ENCODE measurements at regions not wholly inside any gene's neighbourhood (a gene's known extent, or its start where the extent isn't known, plus 50 kb on each side); places are given as distances from the start of the nearest gene placed in this dataset.

GRCh38 chr1:182122256-182122912, 60.9 kb upstream of the ZNF648 start:
- no peak for DNase-seq (ENCODE audit: low read depth)

GRCh38 chr1:182121787-182122186, 60.3 kb upstream of the ZNF648 start:
- DNase-seq (ENCODE audit: low read depth), result no peak

GRCh38 chr1:182120411-182121258, 59.1 kb upstream of the ZNF648 start:
- no peak for DNase-seq (ENCODE audit: low read depth)

- DNase-seq (ENCODE audit: low read depth), result no peak
Measured at GRCh38 chr1:182119631-182120030, 58.1 kb upstream of the ZNF648 start.

- no peak for DNase-seq (ENCODE audit: low read depth)
Measured at GRCh38 chr1:182118851-182119250, 57.3 kb upstream of the ZNF648 start.

GRCh38 chr1:182114627-182115023, 53.1 kb upstream of the ZNF648 start:
- no peak for DNase-seq (ENCODE audit: low read depth)

- no peak for DNase-seq (ENCODE audit: low read depth)
Measured at GRCh38 chr1:182113879-182114626, 52.5 kb upstream of the ZNF648 start.

- no peak for DNase-seq (ENCODE audit: low read depth)
Measured at GRCh38 chr1:182111496-182111895, 50.0 kb upstream of the ZNF648 start.

All from fibroblast of gingiva (primary cell).